Neural cell (in vitro differentiated cells): ENCODE measurements at regions not wholly inside any gene's neighbourhood (a gene's known extent, or its start where the extent isn't known, plus 50 kb on each side); places are given as distances from the start of the nearest gene placed in this dataset.

Source experiments
- H2AFZ ChIP-seq: fragments of 200-600, 300-800 bp; sonication (generic), shearing (Covaris generic); 2 replicates; pipeline ENCODE4 v1.6.0; 2014; ENCODE audit warnings: low read depth, mild to moderate bottlenecking, antibody characterized with exemption, low read length, moderate library complexity
- H3F3A ChIP-seq: fragments of 200-600 bp; shearing (Covaris generic); 2 replicates; pipeline ENCODE4 v1.6.1; 2016; ENCODE audit warnings: mild to moderate bottlenecking, moderate library complexity, mixed read lengths, antibody characterized with exemption, low read length; ENCODE audit not compliant: insufficient read depth, poor library complexity, severe bottlenecking
- H3K27ac ChIP-seq: fragments of 200-600, 300-800 bp; sonication (generic), shearing (Covaris generic); 2 replicates; pipeline ENCODE4 v1.5.1; 2014; ENCODE audit warnings: mild to moderate bottlenecking, low read length, moderate library complexity
- H3K27me3 ChIP-seq: fragments of 300-800, 200-600 bp; sonication (generic), shearing (Covaris generic); 2 replicates; pipeline ENCODE4 v1.6.0; 2014; ENCODE audit warnings: mild to moderate bottlenecking, low read depth, low read length, moderate library complexity; ENCODE audit not compliant: insufficient read depth
- H3K36me3 ChIP-seq: fragments of 300-800, 200-600 bp; sonication (generic), shearing (Covaris generic); 2 replicates; pipeline ENCODE4 v1.5.1; 2014; ENCODE audit warnings: mild to moderate bottlenecking, antibody characterized with exemption, low read length, moderate library complexity; ENCODE audit not compliant: insufficient read depth
- H3K4me2 ChIP-seq: fragments of 300-800, 200-600 bp; sonication (generic), shearing (Covaris generic); 2 replicates; pipeline ENCODE4 v1.6.0; 2014; ENCODE audit warnings: mild to moderate bottlenecking, low read length
- H3K4me3 ChIP-seq: fragments of 300-800, 200-600 bp; sonication (generic), shearing (Covaris generic); 2 replicates; pipeline ENCODE4 v1.5.1; 2014; ENCODE audit warnings: mild to moderate bottlenecking, low read length, moderate library complexity
- H3K79me2 ChIP-seq: fragments of 200-600 bp; shearing (Covaris generic); replicated peaks from 2 replicates; pipeline ENCODE4 v1.6.0; 2014; ENCODE audit warnings: mild to moderate bottlenecking, low read length, moderate library complexity; ENCODE audit not compliant: insufficient read depth
- H3K9ac ChIP-seq: fragments of 300-800, 200-600 bp; sonication (generic), shearing (Covaris generic); 2 replicates; pipeline ENCODE4 v1.6.1; 2016; ENCODE audit warnings: mild to moderate bottlenecking, low read length, mixed read lengths
- H3K9me2 ChIP-seq: fragments of 200-600 bp; shearing (Covaris generic); 2 replicates; pipeline ENCODE4 v1.6.1; 2016; ENCODE audit warnings: mild to moderate bottlenecking, low read length, mixed read lengths; ENCODE audit not compliant: insufficient read depth
- H3K9me3 ChIP-seq: fragments of 200-600, 300-800 bp; sonication (generic), shearing (Covaris generic); 2 replicates; pipeline ENCODE4 v1.6.1; 2016; ENCODE audit warnings: mild to moderate bottlenecking, mixed run types, low read length, moderate library complexity, mixed read lengths
- H4K20me1 ChIP-seq: fragments of 200-600 bp; shearing (Covaris generic); 2 replicates; pipeline ENCODE4 v1.6.1; 2016; ENCODE audit warnings: mild to moderate bottlenecking, mixed run types; ENCODE audit not compliant: insufficient read depth
- EP300 ChIP-seq: fragments of 450-650 bp; conservative IDR thresholded peaks from 2 replicates; pipeline ENCODE4 v1.6.1; 2014; ENCODE audit warnings: antibody characterized with exemption, mild to moderate bottlenecking, moderate library complexity; ENCODE audit not compliant: poor library complexity, severe bottlenecking
- EZH2 ChIP-seq: fragments of 200-600, 300-800 bp; shearing (Covaris generic), sonication (generic); IDR thresholded peaks from 2 replicates; pipeline ENCODE4 v1.6.1; 2014; ENCODE audit warnings: antibody characterized with exemption, low read length, borderline replicate concordance, mild to moderate bottlenecking; ENCODE audit not compliant: insufficient read depth, poor library complexity, severe bottlenecking
- MXI1 ChIP-seq: fragments of 450-650 bp; conservative IDR thresholded peaks from 2 replicates; pipeline ENCODE4 v1.6.1; 2014; ENCODE audit warnings: antibody characterized with exemption, mild to moderate bottlenecking; ENCODE audit not compliant: poor library complexity, severe bottlenecking
- POLR2AphosphoS5 ChIP-seq: IDR thresholded peaks from 2 replicates; pipeline ENCODE4 v1.6.1; 2012
- RAD21 ChIP-seq: fragments of 450-650 bp; conservative IDR thresholded peaks from 2 replicates; pipeline ENCODE4 v1.6.1; 2014; ENCODE audit warnings: antibody characterized with exemption, mild to moderate bottlenecking, moderate library complexity
- SMC3 ChIP-seq: fragments of 450-650 bp; conservative IDR thresholded peaks from 2 replicates; pipeline ENCODE4 v1.6.1; 2014; ENCODE audit warnings: antibody characterized with exemption, mild to moderate bottlenecking, moderate library complexity; ENCODE audit not compliant: poor library complexity
- TAF1 ChIP-seq: IDR thresholded peaks from 2 replicates; pipeline ENCODE4 v1.6.1; 2012; ENCODE audit warnings: low read depth
- TF ChIP-seq, protein P1 (sequence below): IDR thresholded peaks from 2 replicates; pipeline ENCODE4 v1.6.1; 2012; ENCODE audit warnings: borderline replicate concordance
- TF ChIP-seq, protein P2 (sequence below): fragments of 450-650 bp; IDR thresholded peaks from 2 replicates; pipeline ENCODE4 v1.5.1; 2014; ENCODE audit warnings: antibody characterized with exemption, mild to moderate bottlenecking, moderate library complexity; ENCODE audit not compliant: poor library complexity, severe bottlenecking

DNA sequence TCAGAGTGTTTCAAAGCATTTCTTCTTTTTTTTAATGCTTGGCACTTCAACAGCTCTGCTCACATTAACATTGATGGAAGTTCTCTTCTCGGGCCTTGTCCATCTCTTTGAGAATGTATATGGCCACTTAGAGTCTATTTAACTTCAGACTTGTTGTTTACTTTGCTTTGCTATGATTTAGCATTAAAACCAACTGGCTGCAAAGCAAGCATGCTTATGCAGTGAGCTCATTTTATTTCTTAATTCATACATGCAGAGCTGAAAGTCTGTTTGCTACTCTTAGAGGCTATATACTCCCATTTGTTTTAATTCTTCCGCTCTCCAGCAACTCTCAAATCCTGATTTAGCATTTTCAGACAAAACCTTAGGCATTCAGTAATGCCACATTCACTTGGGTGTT lies 107.6 kb upstream of the PACRGL start:
- H2AFZ ChIP-seq = no peak overlapping the region
- no peaks in the 10 kb centered on the region for H4K20me1 ChIP-seq
- H3K4me2 ChIP-seq = no peak overlapping the region
- TF ChIP-seq, protein P1, sequence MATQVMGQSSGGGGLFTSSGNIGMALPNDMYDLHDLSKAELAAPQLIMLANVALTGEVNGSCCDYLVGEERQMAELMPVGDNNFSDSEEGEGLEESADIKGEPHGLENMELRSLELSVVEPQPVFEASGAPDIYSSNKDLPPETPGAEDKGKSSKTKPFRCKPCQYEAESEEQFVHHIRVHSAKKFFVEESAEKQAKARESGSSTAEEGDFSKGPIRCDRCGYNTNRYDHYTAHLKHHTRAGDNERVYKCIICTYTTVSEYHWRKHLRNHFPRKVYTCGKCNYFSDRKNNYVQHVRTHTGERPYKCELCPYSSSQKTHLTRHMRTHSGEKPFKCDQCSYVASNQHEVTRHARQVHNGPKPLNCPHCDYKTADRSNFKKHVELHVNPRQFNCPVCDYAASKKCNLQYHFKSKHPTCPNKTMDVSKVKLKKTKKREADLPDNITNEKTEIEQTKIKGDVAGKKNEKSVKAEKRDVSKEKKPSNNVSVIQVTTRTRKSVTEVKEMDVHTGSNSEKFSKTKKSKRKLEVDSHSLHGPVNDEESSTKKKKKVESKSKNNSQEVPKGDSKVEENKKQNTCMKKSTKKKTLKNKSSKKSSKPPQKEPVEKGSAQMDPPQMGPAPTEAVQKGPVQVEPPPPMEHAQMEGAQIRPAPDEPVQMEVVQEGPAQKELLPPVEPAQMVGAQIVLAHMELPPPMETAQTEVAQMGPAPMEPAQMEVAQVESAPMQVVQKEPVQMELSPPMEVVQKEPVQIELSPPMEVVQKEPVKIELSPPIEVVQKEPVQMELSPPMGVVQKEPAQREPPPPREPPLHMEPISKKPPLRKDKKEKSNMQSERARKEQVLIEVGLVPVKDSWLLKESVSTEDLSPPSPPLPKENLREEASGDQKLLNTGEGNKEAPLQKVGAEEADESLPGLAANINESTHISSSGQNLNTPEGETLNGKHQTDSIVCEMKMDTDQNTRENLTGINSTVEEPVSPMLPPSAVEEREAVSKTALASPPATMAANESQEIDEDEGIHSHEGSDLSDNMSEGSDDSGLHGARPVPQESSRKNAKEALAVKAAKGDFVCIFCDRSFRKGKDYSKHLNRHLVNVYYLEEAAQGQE = no peak
- TF ChIP-seq RAD21 (no peak), SMC3 (no peak), MXI1 (no peak), EZH2 (no peak), EP300 (no peak), TAF1 (no peak), POLR2AphosphoS5 (no peak)
- TF ChIP-seq, protein P2, sequence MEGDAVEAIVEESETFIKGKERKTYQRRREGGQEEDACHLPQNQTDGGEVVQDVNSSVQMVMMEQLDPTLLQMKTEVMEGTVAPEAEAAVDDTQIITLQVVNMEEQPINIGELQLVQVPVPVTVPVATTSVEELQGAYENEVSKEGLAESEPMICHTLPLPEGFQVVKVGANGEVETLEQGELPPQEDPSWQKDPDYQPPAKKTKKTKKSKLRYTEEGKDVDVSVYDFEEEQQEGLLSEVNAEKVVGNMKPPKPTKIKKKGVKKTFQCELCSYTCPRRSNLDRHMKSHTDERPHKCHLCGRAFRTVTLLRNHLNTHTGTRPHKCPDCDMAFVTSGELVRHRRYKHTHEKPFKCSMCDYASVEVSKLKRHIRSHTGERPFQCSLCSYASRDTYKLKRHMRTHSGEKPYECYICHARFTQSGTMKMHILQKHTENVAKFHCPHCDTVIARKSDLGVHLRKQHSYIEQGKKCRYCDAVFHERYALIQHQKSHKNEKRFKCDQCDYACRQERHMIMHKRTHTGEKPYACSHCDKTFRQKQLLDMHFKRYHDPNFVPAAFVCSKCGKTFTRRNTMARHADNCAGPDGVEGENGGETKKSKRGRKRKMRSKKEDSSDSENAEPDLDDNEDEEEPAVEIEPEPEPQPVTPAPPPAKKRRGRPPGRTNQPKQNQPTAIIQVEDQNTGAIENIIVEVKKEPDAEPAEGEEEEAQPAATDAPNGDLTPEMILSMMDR = no peak
- no peaks in the 10 kb centered on the region for H3K27me3 ChIP-seq
- H3K9me2 ChIP-seq = no peaks in the 10 kb centered on the region
- H3K36me3 ChIP-seq = peaks cover 6% of the 10 kb centered on the region
- no peak overlapping the region for H3K4me3 ChIP-seq
- H3K9me3 ChIP-seq = no peaks in the 10 kb centered on the region
- no peak overlapping the region for H3K9ac ChIP-seq
- H3K79me2 ChIP-seq = no peaks in the 10 kb centered on the region
- no peaks in the 10 kb centered on the region for H3F3A ChIP-seq
- no peak overlapping the region for H3K27ac ChIP-seq

DNA sequence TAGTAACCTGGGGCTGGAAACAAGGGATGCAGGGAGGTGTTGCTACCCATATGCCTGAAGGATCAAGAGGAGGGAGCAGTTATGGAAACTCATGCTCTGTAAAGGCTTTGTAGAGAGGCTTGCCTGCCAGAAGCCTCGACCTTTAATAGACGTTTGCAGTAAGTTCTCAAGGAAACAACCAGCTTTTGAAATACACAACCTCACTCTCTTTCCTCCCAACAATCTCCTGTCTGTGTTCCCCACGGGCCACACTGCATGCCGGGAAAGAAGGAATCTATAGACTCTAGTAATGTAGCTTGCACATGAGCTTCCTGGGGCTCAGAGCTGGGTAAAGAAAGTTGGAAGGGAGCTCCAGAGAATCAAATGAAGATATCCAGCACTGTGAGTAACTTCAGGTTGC lies 101.6 kb upstream of the PACRGL start:
- Histone ChIP-seq H3F3A (no peaks in the 10 kb centered on the region), H3K27ac (no peak overlapping the region), H3K9me3 (no peaks in the 10 kb centered on the region), H3K79me2 (no peaks in the 10 kb centered on the region), H3K4me2 (no peak overlapping the region), H2AFZ (no peak overlapping the region), H4K20me1 (no peaks in the 10 kb centered on the region), H3K4me3 (no peak overlapping the region), H3K9me2 (no peaks in the 10 kb centered on the region), H3K9ac (no peak overlapping the region), H3K27me3 (no peaks in the 10 kb centered on the region), H3K36me3 (no peaks in the 10 kb centered on the region)
- no peak for TF ChIP-seq RAD21
- TF ChIP-seq, protein P2 = no peak
- no peak for TF ChIP-seq EP300
- TF ChIP-seq SMC3 = no peak
- no peak for TF ChIP-seq POLR2AphosphoS5
- TF ChIP-seq, protein P1 = no peak
- TF ChIP-seq MXI1 = no peak
- TF ChIP-seq EZH2 = no peak
- no peak for TF ChIP-seq TAF1
